IPS DF 6.9 (cell line): ENCODE measurements at regions not wholly inside any gene's neighbourhood (a gene's known extent, or its start where the extent isn't known, plus 50 kb on each side); places are given as distances from the start of the nearest gene placed in this dataset.

ENCODE experiments used
- DNase-seq: peaks from one replicate; pipeline ENCODE4 v3.0.0-alpha.2; 2013; ENCODE audit warnings: low read depth, low spot score
- H3K27ac ChIP-seq: one replicate; pipeline ENCODE4 v1.5.1; 2013; ENCODE audit warnings: low read length, control low read depth
- H3K27me3 ChIP-seq: 2 replicates; pipeline ENCODE4 v1.6.1; 2013; ENCODE audit warnings: mild to moderate bottlenecking, low read length; ENCODE audit not compliant: control insufficient read depth, insufficient read depth
- H3K36me3 ChIP-seq: 2 replicates; pipeline ENCODE4 v1.6.1; 2013; ENCODE audit warnings: low read length; ENCODE audit not compliant: control insufficient read depth, insufficient read depth
- H3K4me1 ChIP-seq: 2 replicates; pipeline ENCODE4 v1.6.1; 2013; ENCODE audit warnings: low read length; ENCODE audit not compliant: control insufficient read depth, insufficient read depth
- H3K4me3 ChIP-seq: 2 replicates; pipeline ENCODE4 v1.5.1; 2013; ENCODE audit warnings: mild to moderate bottlenecking, low read length
- H3K9me3 ChIP-seq: 2 replicates; pipeline ENCODE4 v1.6.1; 2013; ENCODE audit warnings: low read length, inconsistent platforms; ENCODE audit not compliant: control insufficient read depth, insufficient read depth
- WGBS: extraction: QIAGEN DNeasy Blood & Tissue Kit; methylation state at CpG from one replicate; pipeline ENCODE4 v1.1.7; 2013; ENCODE audit warnings: mixed read lengths, missing lambda C conversion rate; ENCODE audit not compliant: insufficient read length, insufficient coverage; 5-methylcytosine and 5-hydroxymethylcytosine counted together

DNA sequence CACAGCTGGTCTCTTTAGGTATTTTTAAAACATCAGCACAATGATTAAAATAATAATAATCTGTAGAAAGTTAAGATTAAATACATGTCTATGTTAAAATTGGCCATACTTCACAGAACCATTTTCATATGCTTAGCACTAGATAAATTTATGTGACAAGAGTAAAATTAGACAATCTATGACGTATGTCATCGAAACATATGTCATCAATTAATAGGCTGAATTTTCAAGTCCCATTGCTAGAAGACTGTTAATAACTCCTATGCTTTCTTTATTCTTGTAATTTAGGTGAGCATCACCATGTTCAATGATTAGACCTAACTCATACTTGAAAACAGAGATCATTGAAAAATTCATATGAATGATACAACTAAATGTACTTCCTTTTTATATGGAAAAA, 593.3 kb upstream of the KCNMB2 start:
- Histone ChIP-seq H3K4me1 (no peaks in the 10 kb centered on the region), H3K4me3 (no peak overlapping the region), H3K36me3 (no peaks in the 10 kb centered on the region), H3K27me3 (no peaks in the 10 kb centered on the region), H3K27ac (no peak overlapping the region), H3K9me3 (no peaks in the 10 kb centered on the region)
- no peak for DNase-seq
- WGBS, result no CpG with 5 or more reads among the region's 2 CpGs

DNA sequence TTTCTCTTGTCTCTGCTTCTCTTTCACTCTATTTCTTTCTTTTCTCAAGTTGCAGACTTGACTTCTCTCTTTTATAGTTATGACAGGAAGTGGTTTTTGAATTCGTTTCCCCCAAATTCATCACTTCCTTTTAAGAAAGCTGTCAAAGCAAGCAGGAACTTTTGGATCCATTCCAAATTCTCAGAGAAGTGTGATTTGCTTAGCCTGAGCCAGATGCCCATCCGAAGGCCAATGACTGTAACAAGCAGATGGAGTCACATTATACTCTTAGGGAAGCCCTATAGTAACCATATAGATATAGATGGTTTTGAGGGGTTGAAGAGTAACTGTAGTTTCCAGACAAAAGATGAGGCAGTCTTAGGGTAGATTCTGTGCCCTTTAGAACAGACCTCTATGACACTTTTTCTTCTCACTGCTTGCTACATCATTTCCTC, 592.0 kb upstream of the KCNMB2 start:
- DNase-seq, result no peak
- H3K27me3 ChIP-seq, result no peaks in the 10 kb centered on the region
- H3K27ac ChIP-seq, result no peak overlapping the region
- no peaks in the 10 kb centered on the region for H3K36me3 ChIP-seq
- no peaks in the 10 kb centered on the region for H3K9me3 ChIP-seq
- no peak overlapping the region for H3K4me3 ChIP-seq
- H3K4me1 ChIP-seq, result no peaks in the 10 kb centered on the region
- WGBS, result no CpG with 5 or more reads among the region's 2 CpGs

- H3K4me1 ChIP-seq, result no peaks in the 10 kb centered on the region
- no CpG with 5 or more reads among the region's 7 CpGs for WGBS
Observed at GRCh38 chr3:177946048-177946447, 590.2 kb upstream of the KCNMB2 start.

DNA sequence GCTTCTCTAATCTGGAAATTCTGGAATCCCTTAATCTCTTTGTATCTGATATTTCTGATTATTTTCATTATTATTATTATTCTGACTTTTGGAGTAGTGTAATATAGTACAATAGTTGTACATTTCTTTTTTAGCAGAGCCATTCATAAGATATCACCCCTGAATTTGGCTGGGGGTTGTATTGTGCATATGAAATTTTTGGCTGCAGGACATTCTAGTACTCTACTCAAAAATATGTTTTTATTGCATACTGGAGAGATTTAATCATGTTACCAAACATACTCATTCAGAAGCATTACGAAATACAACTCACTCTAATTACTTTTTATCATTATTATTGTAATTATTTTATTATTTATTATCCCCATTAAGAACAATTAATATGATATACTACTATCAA, 589.7 kb upstream of the KCNMB2 start:
- Histone ChIP-seq H3K9me3 (no peaks in the 10 kb centered on the region), H3K27ac (no peak overlapping the region), H3K4me1 (no peaks in the 10 kb centered on the region), H3K4me3 (no peak overlapping the region), H3K36me3 (no peaks in the 10 kb centered on the region), H3K27me3 (no peaks in the 10 kb centered on the region)
- no peak for DNase-seq
- 100% methylated on average over 1 of the region's 1 CpG for WGBS

More at GRCh38 chr3:177946048-177946447, 590.2 kb upstream of the KCNMB2 start:
- DNase-seq, result no peak
- H3K27me3 ChIP-seq, result no peaks in the 10 kb centered on the region
- no peak overlapping the region for H3K4me3 ChIP-seq
- no peaks in the 10 kb centered on the region for H3K36me3 ChIP-seq
- no peaks in the 10 kb centered on the region for H3K9me3 ChIP-seq
- H3K27ac ChIP-seq, result no peak overlapping the region

DNA sequence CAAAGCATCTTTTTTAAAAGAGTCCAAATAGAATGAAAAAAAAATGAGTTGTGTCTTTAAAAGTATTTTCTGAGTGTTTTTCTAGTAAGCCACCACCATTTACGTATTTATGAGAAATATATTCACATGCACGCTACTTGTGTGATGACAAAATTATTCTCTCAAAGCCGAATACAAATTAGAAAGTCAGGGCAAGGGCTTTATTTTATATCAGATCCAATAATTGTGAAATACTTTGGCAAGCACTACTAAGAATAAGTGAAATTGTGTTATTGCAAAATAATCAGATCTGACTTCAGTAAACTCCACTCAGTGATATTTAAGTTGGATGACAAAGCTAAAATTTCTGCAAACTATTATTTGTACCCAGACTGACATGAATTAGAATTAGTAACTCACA, 589.3 kb upstream of the KCNMB2 start:
- no peaks in the 10 kb centered on the region for H3K4me1 ChIP-seq
- no peak for DNase-seq
- H3K4me3 ChIP-seq, result no peak overlapping the region
- H3K9me3 ChIP-seq, result no peaks in the 10 kb centered on the region
- H3K36me3 ChIP-seq, result no peaks in the 10 kb centered on the region
- WGBS, result no CpG with 5 or more reads among the region's 3 CpGs
- no peaks in the 10 kb centered on the region for H3K27me3 ChIP-seq
- no peak overlapping the region for H3K27ac ChIP-seq

GRCh38 chr3:177947901-177948300, 588.3 kb upstream of the KCNMB2 start:
- no peak overlapping the region for H3K27ac ChIP-seq
- H3K27me3 ChIP-seq, result no peaks in the 10 kb centered on the region
- DNase-seq, result no peak
- WGBS, result no CpG with 5 or more reads among the region's 2 CpGs
- no peaks in the 10 kb centered on the region for H3K9me3 ChIP-seq
- H3K4me1 ChIP-seq, result no peaks in the 10 kb centered on the region
- H3K4me3 ChIP-seq, result no peak overlapping the region
- H3K36me3 ChIP-seq, result no peaks in the 10 kb centered on the region

- Histone ChIP-seq H3K4me3 (no peak overlapping the region), H3K27ac (no peak overlapping the region), H3K4me1 (no peaks in the 10 kb centered on the region), H3K36me3 (no peaks in the 10 kb centered on the region), H3K9me3 (no peaks in the 10 kb centered on the region), H3K27me3 (no peaks in the 10 kb centered on the region)
- no peak for DNase-seq
- WGBS, result no CpG with 5 or more reads among the region's 4 CpGs
Observed at GRCh38 chr3:177948716-177949425, 587.4 kb upstream of the KCNMB2 start.

DNA sequence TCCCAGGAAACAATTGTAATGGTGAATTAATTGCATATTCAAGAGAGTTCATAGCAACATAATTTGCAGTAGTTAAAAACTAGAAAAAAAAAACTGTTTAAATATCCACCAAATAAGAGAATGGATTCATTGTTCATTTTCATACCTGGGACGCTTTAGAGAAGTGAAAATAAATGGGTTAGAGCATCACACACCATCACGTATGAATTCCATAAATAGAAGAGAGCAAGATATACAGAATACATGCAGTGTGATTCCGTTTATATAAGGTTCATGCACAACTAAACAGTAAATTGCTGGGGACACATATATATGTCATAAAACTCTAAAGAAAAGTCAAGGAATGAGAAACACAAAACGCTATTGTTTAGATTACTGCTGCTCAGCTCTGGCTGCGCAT, 577.0 kb upstream of the KCNMB2 start:
- DNase-seq, result no peak
- H3K4me1 ChIP-seq, result no peaks in the 10 kb centered on the region
- H3K36me3 ChIP-seq, result no peaks in the 10 kb centered on the region
- H3K27ac ChIP-seq, result no peak overlapping the region
- no peaks in the 10 kb centered on the region for H3K9me3 ChIP-seq
- H3K4me3 ChIP-seq, result no peak overlapping the region
- no CpG with 5 or more reads among the region's 5 CpGs for WGBS
- H3K27me3 ChIP-seq, result no peaks in the 10 kb centered on the region

GRCh38 chr3:177960014-177960413, 576.2 kb upstream of the KCNMB2 start:
- DNase-seq, result no peak
- Histone ChIP-seq H3K27me3 (no peaks in the 10 kb centered on the region), H3K36me3 (no peaks in the 10 kb centered on the region), H3K4me3 (no peak overlapping the region), H3K27ac (no peak overlapping the region), H3K4me1 (no peaks in the 10 kb centered on the region), H3K9me3 (no peaks in the 10 kb centered on the region)
- WGBS, result no CpG with 5 or more reads among the region's 2 CpGs

GRCh38 chr3:177960722-177961121, 575.5 kb upstream of the KCNMB2 start:
- Histone ChIP-seq H3K27me3 (no peaks in the 10 kb centered on the region), H3K9me3 (no peaks in the 10 kb centered on the region), H3K4me1 (no peaks in the 10 kb centered on the region), H3K4me3 (no peak overlapping the region), H3K27ac (no peak overlapping the region), H3K36me3 (no peaks in the 10 kb centered on the region)
- DNase-seq, result no peak

DNA sequence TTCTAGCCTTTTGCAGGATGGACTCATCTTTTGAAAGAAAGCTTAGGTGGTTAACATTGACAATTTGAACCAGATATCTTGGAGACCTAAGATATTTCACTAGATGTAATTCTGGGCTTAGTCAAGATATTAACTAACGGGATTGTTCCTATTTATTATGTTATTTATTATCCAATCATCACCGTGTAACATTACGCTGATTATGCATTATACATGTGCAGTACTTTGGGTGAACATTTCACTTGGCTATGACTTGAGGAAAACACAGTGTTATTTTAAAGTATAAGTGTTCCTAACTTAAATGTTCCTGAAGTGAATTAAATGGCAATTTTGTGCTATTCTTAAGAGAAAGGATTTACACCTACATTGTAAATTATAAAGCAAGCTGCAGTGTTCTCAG, 574.5 kb upstream of the KCNMB2 start:
- Histone ChIP-seq H3K27ac (no peak overlapping the region), H3K27me3 (no peaks in the 10 kb centered on the region), H3K9me3 (no peaks in the 10 kb centered on the region), H3K4me3 (no peak overlapping the region), H3K36me3 (no peaks in the 10 kb centered on the region), H3K4me1 (no peaks in the 10 kb centered on the region)
- no CpG with 5 or more reads among the region's 3 CpGs for WGBS
- no peak for DNase-seq
